ENCODE measurements at regions not wholly inside any gene's neighbourhood (a gene's known extent, or its start where the extent isn't known, plus 50 kb on each side); places are given as distances from the start of the nearest gene placed in this dataset.

GRCh38 chr13:75132701-75133695, 349.0 kb downstream of the TBC1D4 start:
- Histone ChIP-seq H3K4me3 (no peak overlapping the region), H3K27ac (no peak overlapping the region), H3K27me3 (no peaks in the 10 kb centered on the region), H3K9me3 (no peaks in the 10 kb centered on the region), H3K9ac (ENCODE audit: low read depth in 2 of 2, low read length in 2 of 2) (no peak overlapping the region), H3K4me1 (no peaks in the 10 kb centered on the region), H3K36me3 (no peaks in the 10 kb centered on the region)
- TF ChIP-seq CTCF (IDR thresholded peaks at IDR 0.05), result no peak
- no peak for DNase-seq
- intact Hi-C loops (cut with DNase I), result no loop called here

- no peaks in the 10 kb centered on the region for H3K4me1 ChIP-seq
- no peaks in the 10 kb centered on the region for H3K9me3 ChIP-seq
- TF ChIP-seq CTCF (IDR thresholded peaks at IDR 0.05), result no peak
- no peaks in the 10 kb centered on the region for H3K27me3 ChIP-seq
- H3K36me3 ChIP-seq, result no peaks in the 10 kb centered on the region
- intact Hi-C loops (cut with DNase I), result no loop called here
- no peak overlapping the region for H3K4me3 ChIP-seq
- DNase-seq, result no peak
- no peak overlapping the region for H3K27ac ChIP-seq
- no peak overlapping the region for H3K9ac ChIP-seq (ENCODE audit: low read depth in 2 of 2, low read length in 2 of 2)
These were observed 352.6 kb downstream of the TBC1D4 start for GRCh38 chr13:75129331-75129730.

- no peak for TF ChIP-seq CTCF (IDR thresholded peaks at IDR 0.05)
- DNase-seq, result no peak
- Histone ChIP-seq H3K4me1 (no peaks in the 10 kb centered on the region), H3K27me3 (no peaks in the 10 kb centered on the region), H3K36me3 (no peaks in the 10 kb centered on the region), H3K9ac (ENCODE audit: low read depth in 2 of 2, low read length in 2 of 2) (no peak overlapping the region), H3K4me3 (no peak overlapping the region), H3K9me3 (no peaks in the 10 kb centered on the region), H3K27ac (no peak overlapping the region)
- intact Hi-C loops (cut with DNase I), result no loop called here
These were observed 357.6 kb downstream of the TBC1D4 start for GRCh38 chr13:75124415-75124814.

GRCh38 chr13:75123428-75123827, 358.5 kb downstream of the TBC1D4 start:
- no peak overlapping the region for H3K27ac ChIP-seq
- no peaks in the 10 kb centered on the region for H3K27me3 ChIP-seq
- no peak for DNase-seq
- intact Hi-C loops (cut with DNase I), result no loop called here
- H3K36me3 ChIP-seq, result no peaks in the 10 kb centered on the region
- H3K4me1 ChIP-seq, result no peaks in the 10 kb centered on the region
- no peak overlapping the region for H3K4me3 ChIP-seq
- H3K9me3 ChIP-seq, result no peaks in the 10 kb centered on the region
- TF ChIP-seq CTCF (IDR thresholded peaks at IDR 0.05), result no peak
- H3K9ac ChIP-seq (ENCODE audit: low read depth in 2 of 2, low read length in 2 of 2), result no peak overlapping the region

- Histone ChIP-seq H3K4me1 (no peaks in the 10 kb centered on the region), H3K27me3 (no peaks in the 10 kb centered on the region), H3K36me3 (no peaks in the 10 kb centered on the region), H3K4me3 (no peak overlapping the region), H3K27ac (no peak overlapping the region), H3K9me3 (no peaks in the 10 kb centered on the region), H3K9ac (ENCODE audit: low read depth in 2 of 2, low read length in 2 of 2) (no peak overlapping the region)
- TF ChIP-seq CTCF (IDR thresholded peaks at IDR 0.05), result no peak
- intact Hi-C loops (cut with DNase I), result no loop called here
- no peak for DNase-seq
These were observed 361.9 kb downstream of the TBC1D4 start for GRCh38 chr13:75120085-75120484.

Data from colonic mucosa (tissue), 4 donors.